ENCODE measurements at regions not wholly inside any gene's neighbourhood (a gene's known extent, or its start where the extent isn't known, plus 50 kb on each side); places are given as distances from the start of the nearest gene placed in this dataset.
"Not testable (repeated sequence)": the region's sequence is repeated elsewhere in the genome, so short reads cannot be mapped to it uniquely, and the experiment has no call there.

DNA sequence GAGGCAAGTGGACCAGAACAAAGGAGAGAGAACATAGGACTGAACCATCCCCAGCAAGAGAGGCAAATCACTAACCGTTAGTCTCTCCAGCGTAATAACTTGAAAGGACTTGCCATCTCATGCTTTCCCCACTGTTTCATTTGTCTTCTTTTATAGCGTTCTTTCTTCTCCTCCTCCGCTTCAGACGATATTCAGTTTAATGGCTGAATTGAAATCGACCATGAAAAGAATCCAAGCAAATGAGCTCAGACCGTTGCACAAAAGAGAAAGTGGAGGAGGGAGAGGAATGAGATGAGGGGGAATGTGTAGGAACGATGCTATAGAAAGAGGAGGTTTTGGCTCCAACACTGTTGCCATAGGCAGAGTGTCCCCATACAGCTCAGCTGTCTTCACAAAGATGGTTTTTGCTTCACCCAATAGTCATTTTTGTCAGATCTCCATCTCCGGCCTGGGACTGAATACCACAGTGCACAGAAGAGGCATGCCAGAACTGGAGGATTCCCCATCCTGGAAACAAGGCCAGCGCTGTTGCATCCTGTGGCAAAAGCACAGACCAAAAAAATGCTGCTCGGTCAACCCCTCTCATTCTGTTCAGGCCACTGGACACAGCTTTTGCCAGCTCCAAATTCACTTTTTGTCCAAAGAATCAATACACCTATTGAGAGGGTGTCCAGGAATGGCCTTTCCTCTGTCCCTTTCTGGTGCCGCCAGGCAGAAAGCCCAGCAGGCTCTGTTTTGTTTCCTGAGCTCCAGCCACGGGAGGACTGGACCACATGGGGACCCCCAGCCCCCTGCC lies 176.1 kb downstream of the ID4 start:
- in situ Hi-C loops (cut with MboI; ENCODE audit: low pct_unique_long_range_greater_than_20kb, low sequenced_read_pairs) = no loop called here

DNA sequence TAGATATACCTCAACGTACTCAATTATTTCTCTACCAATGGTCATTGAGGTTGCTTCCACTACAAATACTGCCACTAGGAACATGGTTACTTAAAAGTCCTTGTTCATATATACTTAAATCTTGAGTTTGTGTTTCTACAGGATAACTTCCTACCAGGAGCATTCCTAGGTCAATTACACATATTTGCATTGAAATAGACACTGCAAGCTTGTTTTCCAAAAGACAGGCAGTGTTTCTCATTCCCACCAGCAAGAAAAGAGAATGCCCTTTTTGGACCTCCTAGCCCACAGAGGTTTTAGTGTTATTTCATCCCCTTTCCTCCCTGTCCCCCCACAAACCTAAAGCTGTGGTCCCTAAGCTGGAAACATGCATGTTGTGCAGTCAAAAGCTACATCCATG lies 177.3 kb downstream of the ID4 start:
- DNase-seq = no peak
- in situ Hi-C loops (cut with MboI; ENCODE audit: low pct_unique_long_range_greater_than_20kb, low sequenced_read_pairs) = no loop called here

More for the DNA sequence above, 176.1 kb downstream of the ID4 start:
- DNase-seq = no peak

DNA sequence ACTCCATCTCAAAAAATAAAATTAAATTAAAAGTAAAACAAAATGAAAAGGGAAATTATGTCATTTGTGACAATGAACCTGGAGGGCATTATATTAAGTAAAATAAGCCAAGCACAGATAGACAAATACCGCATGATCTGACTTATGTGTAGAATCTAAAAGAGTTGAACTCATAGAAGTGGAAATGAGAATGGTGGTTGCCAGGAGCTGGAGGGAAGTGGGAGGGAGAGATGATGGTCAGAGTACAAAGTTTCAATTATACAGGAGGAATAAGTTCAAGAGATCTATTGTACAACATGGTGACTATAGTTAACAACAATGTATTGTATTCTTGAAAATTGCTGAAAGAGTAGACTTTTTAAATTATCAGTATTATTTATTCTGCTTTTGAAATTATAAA lies 183.4 kb downstream of the ID4 start:
- DNase-seq = no peak
- in situ Hi-C loops (cut with MboI; ENCODE audit: low pct_unique_long_range_greater_than_20kb, low sequenced_read_pairs) = no loop called here

DNA sequence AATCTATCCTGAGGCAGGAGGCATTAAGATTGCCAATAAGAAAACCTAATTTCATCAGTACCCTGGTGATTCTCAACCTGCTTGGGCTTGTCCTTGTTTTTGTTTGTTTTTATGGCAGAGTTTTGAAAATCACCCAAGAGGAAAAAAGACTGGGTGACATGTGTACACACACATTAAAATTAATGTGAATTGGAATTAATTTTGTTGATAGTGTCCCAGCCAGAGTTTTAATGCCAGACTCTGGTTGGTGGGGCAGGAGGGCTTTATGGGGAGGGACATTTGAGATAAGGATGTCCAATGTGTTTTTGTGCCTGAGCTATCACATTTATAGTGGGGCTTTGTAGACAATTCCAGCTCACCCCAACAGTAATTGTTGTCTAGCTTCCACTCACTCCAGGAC lies 184.6 kb downstream of the ID4 start:
- in situ Hi-C loops (cut with MboI; ENCODE audit: low pct_unique_long_range_greater_than_20kb, low sequenced_read_pairs) = no loop called here
- DNase-seq = no peak

DNA sequence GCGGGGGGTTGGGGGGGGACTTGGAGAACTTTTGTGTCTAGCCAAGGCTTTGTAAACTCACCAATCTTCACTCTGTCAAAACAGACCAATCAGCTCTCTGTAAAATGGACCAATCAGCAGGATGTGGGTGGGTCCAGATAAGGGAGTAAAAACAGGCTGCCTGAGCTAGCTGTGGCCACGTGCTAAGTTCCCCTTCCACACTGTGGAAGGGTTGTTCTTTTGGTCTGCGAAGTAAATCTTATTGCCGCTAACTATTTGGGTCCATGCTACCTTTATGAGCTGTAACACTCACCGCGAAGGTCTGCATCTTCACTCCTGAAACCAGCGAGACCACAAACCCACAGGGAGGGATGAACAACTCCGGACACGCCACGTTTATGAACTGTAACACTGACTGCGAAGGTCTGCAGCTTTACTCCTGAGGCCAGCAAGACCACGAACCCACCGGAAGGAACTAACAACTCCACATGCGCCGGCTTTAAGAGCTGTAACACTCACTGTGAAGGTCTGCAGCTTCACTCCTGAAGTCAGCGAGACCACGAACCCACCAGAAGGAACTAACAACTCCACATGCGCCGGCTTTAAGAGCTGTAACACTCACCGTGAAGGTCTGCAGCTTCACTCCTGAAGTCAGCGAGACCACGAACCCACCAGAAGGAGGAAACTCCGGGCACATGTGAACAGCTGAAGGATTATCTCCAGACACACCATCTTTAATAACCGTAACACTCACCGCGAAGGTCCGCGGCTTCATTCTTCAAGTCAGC lies 186.6 kb downstream of the ID4 start:
- DNase-seq = peak; percentile 92
- in situ Hi-C loops (cut with MboI; ENCODE audit: low pct_unique_long_range_greater_than_20kb, low sequenced_read_pairs) = not testable (repeated sequence)

DNA sequence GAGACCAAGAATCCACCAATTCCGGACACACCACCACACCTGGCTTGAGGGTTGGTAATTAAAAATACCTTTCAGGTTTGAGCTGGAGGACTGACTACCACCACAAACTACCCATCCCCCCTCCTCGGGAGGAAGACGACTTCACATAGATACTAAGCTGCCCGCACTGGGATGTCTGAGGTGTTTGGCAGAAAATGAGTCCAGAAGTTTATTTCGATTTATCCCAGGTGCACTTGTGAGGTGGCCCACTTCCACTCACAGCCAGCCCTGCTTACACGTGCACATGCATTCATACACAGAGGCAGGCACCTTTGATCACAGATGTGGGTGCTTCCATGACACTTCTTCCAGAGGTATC lies 187.1 kb downstream of the ID4 start:
- in situ Hi-C loops (cut with MboI; ENCODE audit: low pct_unique_long_range_greater_than_20kb, low sequenced_read_pairs) = no loop called here

DNA sequence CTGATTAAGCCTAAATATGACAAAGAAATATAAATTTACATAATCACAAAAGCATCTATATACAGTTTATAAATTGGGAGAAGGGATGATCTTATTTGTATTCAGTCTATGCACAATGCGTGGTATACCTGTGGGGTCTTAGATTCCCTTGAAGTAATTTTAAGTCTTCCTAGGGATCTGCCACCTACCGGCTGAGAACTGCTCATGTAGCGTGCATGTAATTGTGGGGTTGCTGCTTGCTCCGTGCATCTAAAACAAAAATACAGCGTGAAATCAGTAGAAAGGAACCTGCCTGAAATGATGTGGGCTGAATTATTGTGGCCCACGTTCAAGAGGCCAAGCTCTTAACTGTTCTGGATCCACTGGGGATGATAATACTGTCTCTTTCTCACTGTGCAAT lies 187.3 kb downstream of the MBOAT1 start:
- in situ Hi-C loops (cut with MboI; ENCODE audit: low pct_unique_long_range_greater_than_20kb, low sequenced_read_pairs) = no loop called here
- DNase-seq = peak; percentile 24

More for the DNA sequence above, 187.1 kb downstream of the ID4 start:
- no peak for DNase-seq

DNA sequence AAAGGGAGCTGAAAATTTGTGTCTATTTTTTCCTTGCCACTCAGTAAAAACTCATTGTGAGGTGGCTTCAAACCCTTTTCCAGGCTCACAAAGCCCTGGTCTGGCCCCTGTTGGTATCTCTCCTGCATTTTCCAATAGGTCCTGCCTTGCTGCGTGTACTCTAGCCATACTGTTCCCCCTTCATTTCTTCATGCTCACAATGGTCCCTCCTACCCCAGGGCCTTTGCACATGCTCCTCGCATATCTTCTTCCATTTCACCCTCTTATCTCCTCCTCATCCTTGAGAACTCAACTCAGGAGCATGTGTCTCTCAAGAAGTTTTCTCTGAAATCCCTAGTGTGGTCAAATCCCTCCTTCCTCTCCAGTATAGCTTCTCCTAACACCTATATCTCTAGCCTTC lies 186.6 kb downstream of the MBOAT1 start:
- DNase-seq = no peak
- in situ Hi-C loops (cut with MboI; ENCODE audit: low pct_unique_long_range_greater_than_20kb, low sequenced_read_pairs) = no loop called here

DNA sequence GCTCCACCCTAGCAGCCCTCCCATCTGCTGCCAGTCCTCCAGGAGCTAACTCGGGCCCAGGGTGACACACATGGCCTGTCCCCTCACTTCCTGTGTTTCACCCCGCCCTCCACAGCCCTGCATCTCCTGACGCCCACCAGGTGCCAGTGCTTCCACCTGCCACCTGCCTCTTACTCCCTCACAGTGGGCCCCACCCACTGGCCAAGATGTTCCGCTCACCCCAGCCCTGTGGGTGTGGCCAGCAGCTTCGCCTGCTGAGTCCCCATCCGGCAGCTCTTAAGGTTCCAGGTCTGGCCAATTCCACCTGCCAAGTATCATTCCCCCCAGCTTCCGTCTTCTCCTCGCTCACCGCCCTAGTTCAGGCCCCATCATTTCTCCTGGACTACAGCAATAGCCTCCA lies 184.1 kb downstream of the MBOAT1 start:
- in situ Hi-C loops (cut with MboI; ENCODE audit: low pct_unique_long_range_greater_than_20kb, low sequenced_read_pairs) = no loop called here
- DNase-seq = no peak

DNA sequence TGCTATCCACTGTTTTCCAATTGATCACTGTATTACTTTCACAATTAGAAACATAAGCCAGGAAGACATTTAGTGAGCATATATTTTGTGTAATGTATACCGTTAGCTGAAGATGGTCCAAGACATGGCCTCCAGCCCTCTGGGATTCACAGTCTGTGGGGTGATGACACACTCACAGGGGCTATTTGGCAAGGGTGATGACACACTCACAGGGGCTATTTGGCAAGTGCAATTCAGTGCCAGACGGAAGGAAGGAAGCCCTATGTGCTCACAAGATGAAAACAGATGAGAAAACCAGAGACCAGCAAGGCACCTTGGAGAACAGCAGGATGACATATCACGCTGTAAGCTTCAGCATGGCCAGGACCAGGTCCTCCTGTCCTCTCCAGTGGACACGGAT lies 183.7 kb downstream of the MBOAT1 start:
- no peak for DNase-seq
- in situ Hi-C loops (cut with MboI; ENCODE audit: low pct_unique_long_range_greater_than_20kb, low sequenced_read_pairs) = no loop called here

DNA sequence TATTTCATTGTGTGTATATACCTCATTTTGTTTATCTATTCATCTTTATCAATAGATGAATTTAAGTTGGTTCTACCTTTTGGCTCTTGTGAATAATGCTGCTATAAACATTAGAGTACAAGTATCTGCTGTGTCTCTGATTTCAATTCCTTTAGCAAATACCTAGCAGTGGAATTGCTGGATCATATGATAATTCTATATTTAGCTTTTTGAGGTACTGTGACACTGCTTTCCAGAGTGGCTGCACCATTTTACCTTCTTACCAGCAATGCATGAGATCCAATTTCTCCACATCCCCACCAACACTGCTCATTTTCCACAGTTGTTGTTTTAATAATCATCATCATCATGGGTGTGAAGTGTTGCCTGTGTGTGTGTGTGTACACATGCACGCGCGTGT lies 182.3 kb downstream of the MBOAT1 start:
- in situ Hi-C loops (cut with MboI; ENCODE audit: low pct_unique_long_range_greater_than_20kb, low sequenced_read_pairs) = no loop called here

DNA sequence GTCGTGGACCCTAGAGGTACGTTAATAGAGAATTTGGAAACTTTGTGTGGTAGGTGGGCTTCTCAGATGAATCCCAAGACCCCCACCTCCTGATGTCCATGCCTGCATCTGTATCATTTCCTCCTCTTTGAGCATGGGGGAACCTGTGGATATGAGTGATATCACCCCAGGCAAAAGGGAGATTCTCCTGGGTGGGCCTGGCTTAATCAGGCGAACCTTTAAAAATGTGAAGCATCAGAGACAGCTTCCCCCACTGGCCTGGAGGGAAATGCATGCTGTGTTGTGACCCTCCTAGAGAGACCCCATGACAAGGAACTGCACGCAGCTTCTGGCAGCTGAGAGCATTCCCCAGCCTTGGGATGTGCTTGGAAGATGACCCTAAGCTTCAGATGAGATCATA lies 180.9 kb downstream of the MBOAT1 start:
- DNase-seq = no peak
- in situ Hi-C loops (cut with MboI; ENCODE audit: low pct_unique_long_range_greater_than_20kb, low sequenced_read_pairs) = no loop called here

More for the DNA sequence above, 182.3 kb downstream of the MBOAT1 start:
- DNase-seq = no peak

DNA sequence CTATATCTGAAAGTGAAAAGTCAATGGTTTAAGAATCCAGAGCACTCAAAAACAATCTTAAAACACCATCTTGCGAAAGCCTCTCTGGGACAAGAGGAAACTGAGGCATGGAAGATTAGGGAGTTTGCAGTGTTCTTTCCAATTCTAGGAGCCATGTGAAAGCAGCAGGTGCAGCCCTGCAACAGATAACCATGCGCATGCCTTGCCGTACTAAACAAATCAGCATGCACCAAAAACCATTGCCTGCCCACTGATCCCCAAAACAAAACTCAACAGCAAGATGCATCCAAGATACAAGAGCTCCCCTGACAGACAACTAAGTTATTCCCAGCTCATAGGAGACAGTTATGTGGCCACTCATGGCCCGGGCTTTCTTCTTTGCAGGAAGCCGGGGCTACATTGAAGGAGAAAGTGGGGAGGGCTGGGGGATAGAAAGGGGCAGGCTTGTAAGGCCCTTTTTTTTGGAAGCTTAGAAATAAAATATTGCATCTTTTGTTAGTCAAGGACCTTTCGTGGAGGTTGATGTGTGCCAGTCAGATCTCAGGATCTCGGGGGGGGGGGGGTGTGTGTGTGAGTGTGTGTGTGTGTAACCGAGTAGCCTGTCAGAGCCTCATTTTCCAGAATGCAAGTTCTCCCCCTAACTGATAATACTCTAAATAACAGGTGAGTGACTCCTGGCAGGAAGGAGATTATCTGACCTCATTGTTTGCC lies 178.4 kb downstream of the MBOAT1 start:
- no peak for DNase-seq
- in situ Hi-C loops (cut with MboI; ENCODE audit: low pct_unique_long_range_greater_than_20kb, low sequenced_read_pairs) = no loop called here

DNA sequence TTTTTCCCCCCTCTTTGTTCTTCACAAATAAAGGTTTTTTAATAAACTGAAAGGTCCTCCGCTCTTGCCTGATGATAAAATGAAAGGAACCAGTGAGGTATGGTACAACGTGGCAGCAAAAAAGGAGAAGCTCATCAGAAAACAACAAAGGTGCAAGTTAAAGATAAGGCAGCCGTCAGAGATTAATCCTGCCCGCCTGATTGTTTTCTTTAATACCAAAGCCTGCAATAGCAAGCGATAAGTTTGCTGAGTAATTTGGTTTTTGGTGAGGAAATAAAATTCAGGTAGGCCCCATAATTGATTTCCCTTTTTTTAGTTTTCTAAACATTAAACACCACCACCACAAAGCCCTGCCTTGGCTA lies 177.9 kb downstream of the MBOAT1 start:
- in situ Hi-C loops (cut with MboI; ENCODE audit: low pct_unique_long_range_greater_than_20kb, low sequenced_read_pairs) = no loop called here
- peak; percentile 90 for DNase-seq

DNA sequence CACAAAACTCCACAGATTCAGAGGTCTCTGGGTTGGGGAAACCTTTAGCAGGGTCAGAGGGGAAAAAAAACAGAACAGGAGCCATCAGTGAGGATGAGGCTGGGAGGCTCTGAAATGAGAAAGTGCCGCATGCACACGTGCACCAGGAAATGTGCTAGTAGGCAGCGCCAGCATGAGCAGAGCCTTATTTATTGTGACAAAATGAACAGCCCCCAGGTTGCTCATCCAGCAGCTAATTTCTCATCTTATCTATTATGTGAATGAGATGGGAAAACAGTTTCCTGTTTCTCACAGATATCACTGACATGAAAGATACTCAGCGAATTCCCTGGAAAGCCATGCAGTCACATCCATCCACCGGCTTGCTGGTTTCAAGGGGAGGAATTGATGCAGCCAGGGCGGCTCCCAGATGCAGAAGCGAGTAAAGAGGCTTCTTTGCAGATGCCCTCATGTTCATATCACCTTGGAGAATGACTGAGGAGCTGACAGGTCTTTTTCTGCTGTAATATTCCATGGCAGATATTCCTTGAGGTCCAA lies 176.1 kb downstream of the MBOAT1 start:
- no peak for DNase-seq
- in situ Hi-C loops (cut with MboI; ENCODE audit: low pct_unique_long_range_greater_than_20kb, low sequenced_read_pairs) = no loop called here

DNA sequence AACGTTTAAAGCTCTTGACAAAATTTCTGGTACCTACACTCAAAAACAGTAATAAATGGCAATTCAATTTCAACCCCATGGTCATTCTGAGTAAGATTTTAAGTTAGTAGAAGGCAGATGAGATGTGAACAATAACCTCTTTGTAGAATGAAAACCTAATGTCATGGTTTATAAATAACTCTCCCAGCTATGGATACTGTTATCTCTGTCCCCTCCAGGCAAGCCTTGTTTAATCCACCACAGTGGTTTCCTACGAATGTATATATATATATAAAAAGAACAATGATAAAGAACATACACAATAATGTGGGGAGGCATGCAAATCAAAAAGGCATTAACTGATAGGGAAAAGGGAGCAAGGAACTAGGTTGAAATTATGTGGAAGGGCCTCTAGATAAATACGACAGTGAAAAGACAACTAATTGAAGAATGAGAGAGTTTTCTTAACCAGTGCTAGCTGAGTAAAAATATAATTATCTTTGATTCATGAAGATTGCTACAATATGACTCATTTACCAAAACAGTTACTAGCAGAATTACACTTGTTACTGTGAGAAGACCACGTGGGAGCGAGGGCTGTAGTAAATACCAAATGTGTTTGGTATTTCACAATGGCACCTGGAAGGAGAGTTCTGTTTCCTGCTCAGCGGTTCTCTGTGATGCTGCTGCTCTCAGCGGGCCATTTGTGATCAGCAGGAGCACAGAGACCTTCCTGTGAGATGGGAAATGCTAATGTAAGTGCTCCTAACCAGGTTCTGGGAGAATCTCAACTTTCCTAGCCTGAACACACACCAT lies 173.7 kb downstream of the MBOAT1 start:
- in situ Hi-C loops (cut with MboI; ENCODE audit: low pct_unique_long_range_greater_than_20kb, low sequenced_read_pairs) = no loop called here
- no peak for DNase-seq

DNA sequence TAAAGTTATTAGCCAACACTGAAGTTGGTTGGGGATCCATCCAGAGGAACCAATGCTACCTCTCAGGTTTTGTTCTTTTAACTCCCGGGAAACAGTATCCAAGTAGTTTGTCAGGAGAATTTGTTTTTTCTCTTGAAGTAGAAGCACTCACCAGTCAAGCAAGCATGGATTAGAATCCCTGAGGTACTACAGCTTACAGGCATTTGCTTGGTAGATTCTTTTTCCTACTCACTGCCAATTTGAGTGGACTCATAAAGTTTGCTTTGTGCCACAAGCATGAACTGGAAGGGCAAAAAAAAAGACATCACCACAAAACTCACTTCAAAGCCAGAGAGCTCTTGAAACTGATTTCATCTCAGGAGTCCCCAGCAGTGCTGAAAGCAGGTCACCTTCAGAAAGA lies 167.4 kb downstream of the MBOAT1 start:
- DNase-seq = no peak
- in situ Hi-C loops (cut with MboI; ENCODE audit: low pct_unique_long_range_greater_than_20kb, low sequenced_read_pairs) = no loop called here

Measured in KBM-7 (cell line).